CD8-positive, alpha-beta memory T cell (primary cell): ENCODE measurements at regions not wholly inside any gene's neighbourhood (a gene's known extent, or its start where the extent isn't known, plus 50 kb on each side); places are given as distances from the start of the nearest gene placed in this dataset.
A peak's percentile ranks its signal among the peaks of the same experiment; 100 is the strongest.

Source experiments
- CTCF ChIA-PET: fragments of 350-600 bp; sonication (Branson Sonifier 250); formaldehyde crosslinking; loops from one replicate; lab custom pipeline; 2021; ENCODE audit warnings: antibody characterized with exemption; lab: Charles Lee
- POLR2A ChIA-PET: fragments of 350-600 bp; sonication (Branson Sonifier 250); formaldehyde crosslinking; loops from one replicate; lab custom pipeline; 2021; ENCODE audit warnings: antibody characterized with exemption; lab: Charles Lee
- DNase-seq, 5 donors: peaks; one replicate each; pipeline versions ENCODE4 v3.0.0 to v3.0.0-alpha.2; 2020 to 2022; ENCODE audit warnings: mixed read lengths in 1 of 5
- H3K27ac ChIP-seq: one replicate; pipeline ENCODE4 v1.7.0; 2013; ENCODE audit warnings: low read depth, mild to moderate bottlenecking, low read length, moderate library complexity
- H3K27me3 ChIP-seq: 2 replicates; pipeline ENCODE4 v1.7.0; 2013; ENCODE audit warnings: low read length, mild to moderate bottlenecking; ENCODE audit not compliant: insufficient read depth, poor library complexity, severe bottlenecking
- H3K36me3 ChIP-seq: 2 replicates; pipeline ENCODE4 v1.7.0; 2013; ENCODE audit warnings: mild to moderate bottlenecking, low read length, moderate library complexity; ENCODE audit not compliant: insufficient read depth
- H3K4me1 ChIP-seq: 2 replicates; pipeline ENCODE4 v1.7.0; 2013; ENCODE audit warnings: mild to moderate bottlenecking, low read length, moderate library complexity; ENCODE audit not compliant: insufficient read depth
- H3K4me3 ChIP-seq: 2 replicates; pipeline ENCODE4 v1.7.0; 2013; ENCODE audit warnings: mild to moderate bottlenecking, low read length
- H3K9me3 ChIP-seq: 2 replicates; pipeline ENCODE4 v1.7.0; 2013; ENCODE audit warnings: mild to moderate bottlenecking, low read length
- H3K27ac Mint-ChIP-seq, 8 donors: one replicate each; pipeline ENCODE4 v1.8.0; 2020 to 2021; ENCODE audit warnings: mixed read lengths in 8 of 8, mild to moderate bottlenecking in 6 of 8, inconsistent platforms in 3 of 8, moderate library complexity in 3 of 8
- H3K27me3 Mint-ChIP-seq, 2 donors: one replicate each; pipeline ENCODE4 v1.8.0; 2020 to 2021; ENCODE audit warnings: mixed read lengths in 2 of 2, mild to moderate bottlenecking in 1 of 2, moderate library complexity in 1 of 2
- H3K36me3 Mint-ChIP-seq, 3 donors: one replicate each; pipeline ENCODE4 v1.8.0; 2020 to 2021; ENCODE audit warnings: mixed read lengths in 3 of 3, inconsistent platforms in 1 of 3, mild to moderate bottlenecking in 1 of 3
- H3K4me1 Mint-ChIP-seq, 3 donors: one replicate each; pipeline ENCODE4 v1.8.0; 2020 to 2021; ENCODE audit warnings: mixed read lengths in 3 of 3, inconsistent platforms in 1 of 3, mild to moderate bottlenecking in 1 of 3
- H3K4me3 Mint-ChIP-seq, 7 donors: one replicate each; pipeline ENCODE4 v1.8.0; 2020 to 2021; ENCODE audit warnings: mixed read lengths in 7 of 7, mild to moderate bottlenecking in 6 of 7, moderate library complexity in 4 of 7, inconsistent platforms in 2 of 7
- H3K9me3 Mint-ChIP-seq, 5 donors: one replicate each; pipeline ENCODE4 v1.8.0; 2020 to 2022; ENCODE audit warnings: mixed read lengths in 5 of 5, mild to moderate bottlenecking in 3 of 5, moderate library complexity in 2 of 5, inconsistent platforms in 1 of 5

GRCh38 chr2:217520356-217521010 lies 482.3 kb downstream of the TNS1 start:
- no peak for DNase-seq
- no peak overlapping the region for H3K4me3 Mint-ChIP-seq
- H3K27ac ChIP-seq = no peak overlapping the region
- H3K27me3 ChIP-seq = no peaks in the 10 kb centered on the region
- no peaks in the 10 kb centered on the region for H3K9me3 Mint-ChIP-seq
- ChIA-PET POLR2A (no interaction called here), CTCF (no interaction called here)
- no peaks in the 10 kb centered on the region for H3K36me3 Mint-ChIP-seq
- H3K9me3 ChIP-seq = no peaks in the 10 kb centered on the region
- H3K4me1 Mint-ChIP-seq = no peaks in the 10 kb centered on the region
- peaks cover 0 to under 1% of the 10 kb centered on the region in 2 donors for H3K27me3 Mint-ChIP-seq
- no peaks in the 10 kb centered on the region for H3K4me1 ChIP-seq
- no peaks in the 10 kb centered on the region for H3K36me3 ChIP-seq
- H3K27ac Mint-ChIP-seq = no peak overlapping the region
- H3K4me3 ChIP-seq = no peak overlapping the region

DNA sequence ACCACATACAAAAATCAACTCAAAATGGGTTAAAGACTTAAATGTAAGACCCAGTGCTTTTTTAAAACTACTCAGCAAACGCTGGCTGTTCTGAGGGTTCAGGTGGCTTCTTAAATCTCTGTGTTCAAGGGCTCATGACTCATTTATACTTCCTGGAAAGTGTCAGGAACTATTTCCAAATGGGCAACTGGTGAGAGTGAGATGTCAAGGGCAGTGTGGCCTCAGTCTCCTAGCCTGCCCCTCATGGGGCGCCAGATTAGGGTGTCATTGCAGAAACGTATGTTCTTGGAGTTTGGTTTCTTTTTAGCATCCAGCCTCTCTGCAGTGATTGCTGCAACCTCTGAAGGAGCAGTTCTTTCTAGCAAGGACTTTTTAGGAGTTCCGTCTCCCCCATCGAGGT lies 485.4 kb downstream of the TNS1 start:
- Mint-ChIP-seq H3K36me3 (no peaks in the 10 kb centered on the region), H3K9me3 (peaks cover 0 to 3% (median 0%) of the 10 kb centered on the region in 5 donors), H3K4me3 (no peak overlapping the region), H3K4me1 (no peaks in the 10 kb centered on the region), H3K27ac (no peak overlapping the region), H3K27me3 (peaks cover 0 to 2% of the 10 kb centered on the region in 2 donors)
- H3K27me3 ChIP-seq = no peaks in the 10 kb centered on the region
- no peaks in the 10 kb centered on the region for H3K36me3 ChIP-seq
- H3K4me3 ChIP-seq = no peak overlapping the region
- ChIA-PET CTCF (no interaction called here), POLR2A (no interaction called here)
- no peak for DNase-seq
- H3K9me3 ChIP-seq = no peaks in the 10 kb centered on the region
- H3K27ac ChIP-seq = no peak overlapping the region
- no peaks in the 10 kb centered on the region for H3K4me1 ChIP-seq

GRCh38 chr2:217515615-217516309 lies 487.0 kb downstream of the TNS1 start:
- CTCF ChIA-PET = no interaction called here
- Mint-ChIP-seq H3K4me1 (no peaks in the 10 kb centered on the region), H3K4me3 (no peak overlapping the region), H3K9me3 (peaks cover 0 to 3% (median 0%) of the 10 kb centered on the region in 5 donors), H3K27me3 (peaks cover 2 to 8% of the 10 kb centered on the region in 2 donors), H3K27ac (no peak overlapping the region), H3K36me3 (no peaks in the 10 kb centered on the region)
- H3K27me3 ChIP-seq = no peaks in the 10 kb centered on the region
- no peak for DNase-seq
- no peak overlapping the region for H3K27ac ChIP-seq
- no peaks in the 10 kb centered on the region for H3K9me3 ChIP-seq
- POLR2A ChIA-PET = no interaction called here
- no peaks in the 10 kb centered on the region for H3K4me1 ChIP-seq
- H3K36me3 ChIP-seq = no peaks in the 10 kb centered on the region
- no peak overlapping the region for H3K4me3 ChIP-seq

DNA sequence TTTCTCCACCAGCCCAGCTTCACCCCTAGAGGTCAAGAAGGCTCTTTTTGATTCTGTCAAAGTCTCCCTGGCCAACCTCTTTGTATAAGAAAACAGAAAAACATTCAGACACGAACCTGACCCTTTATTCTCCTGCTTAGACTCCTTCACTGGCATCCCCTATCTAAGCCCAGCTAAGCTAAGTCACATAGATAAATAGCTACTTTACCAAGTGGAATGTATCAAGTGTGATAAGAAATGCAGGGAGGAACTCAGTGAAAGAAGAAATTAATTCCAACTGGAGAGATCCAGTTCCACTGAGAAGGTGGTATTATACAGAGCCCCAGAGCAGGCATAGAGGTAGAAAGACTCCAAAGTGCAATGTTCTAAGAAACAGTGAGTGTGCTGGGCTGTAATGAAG lies 489.5 kb downstream of the TNS1 start:
- H3K27me3 ChIP-seq = no peaks in the 10 kb centered on the region
- H3K4me3 Mint-ChIP-seq = no peak overlapping the region
- H3K27me3 Mint-ChIP-seq = peaks cover 4 to 14% of the 10 kb centered on the region in 2 donors
- H3K4me1 Mint-ChIP-seq = no peaks in the 10 kb centered on the region
- no peaks in the 10 kb centered on the region for H3K36me3 Mint-ChIP-seq
- no peak overlapping the region for H3K4me3 ChIP-seq
- H3K27ac Mint-ChIP-seq = no peak overlapping the region
- no peak for DNase-seq
- no peaks in the 10 kb centered on the region for H3K4me1 ChIP-seq
- ChIA-PET POLR2A (no interaction called here), CTCF (no interaction called here)
- peaks cover 0 to 6% (median 0%) of the 10 kb centered on the region in 5 donors for H3K9me3 Mint-ChIP-seq
- no peaks in the 10 kb centered on the region for H3K9me3 ChIP-seq
- H3K27ac ChIP-seq = no peak overlapping the region
- no peaks in the 10 kb centered on the region for H3K36me3 ChIP-seq

DNA sequence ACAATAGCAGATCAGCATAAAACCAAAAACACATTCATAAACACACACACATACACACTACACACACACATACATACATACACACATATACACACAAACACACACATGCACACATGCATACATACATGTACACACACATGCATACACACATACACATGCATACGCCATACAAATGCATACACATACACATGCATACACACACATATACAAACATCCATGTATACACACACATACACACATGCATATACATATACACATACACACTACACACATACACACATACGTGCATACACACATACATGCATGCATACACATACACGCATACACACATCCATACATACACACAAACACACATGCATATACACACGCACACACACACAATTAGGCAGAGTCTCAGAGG lies 490.1 kb downstream of the TNS1 start:
- Mint-ChIP-seq H3K9me3 (peaks cover 0 to 6% (median 0%) of the 10 kb centered on the region in 5 donors), H3K4me1 (no peaks in the 10 kb centered on the region), H3K4me3 (no peak overlapping the region), H3K27me3 (peaks cover 6 to 16% of the 10 kb centered on the region in 2 donors), H3K27ac (no peak overlapping the region), H3K36me3 (no peaks in the 10 kb centered on the region)
- ChIA-PET POLR2A (no interaction called here), CTCF (no interaction called here)
- H3K4me3 ChIP-seq = no peak overlapping the region
- H3K27ac ChIP-seq = no peak overlapping the region
- no peaks in the 10 kb centered on the region for H3K9me3 ChIP-seq
- no peaks in the 10 kb centered on the region for H3K27me3 ChIP-seq
- no peaks in the 10 kb centered on the region for H3K36me3 ChIP-seq
- no peaks in the 10 kb centered on the region for H3K4me1 ChIP-seq
- no peak for DNase-seq

DNA sequence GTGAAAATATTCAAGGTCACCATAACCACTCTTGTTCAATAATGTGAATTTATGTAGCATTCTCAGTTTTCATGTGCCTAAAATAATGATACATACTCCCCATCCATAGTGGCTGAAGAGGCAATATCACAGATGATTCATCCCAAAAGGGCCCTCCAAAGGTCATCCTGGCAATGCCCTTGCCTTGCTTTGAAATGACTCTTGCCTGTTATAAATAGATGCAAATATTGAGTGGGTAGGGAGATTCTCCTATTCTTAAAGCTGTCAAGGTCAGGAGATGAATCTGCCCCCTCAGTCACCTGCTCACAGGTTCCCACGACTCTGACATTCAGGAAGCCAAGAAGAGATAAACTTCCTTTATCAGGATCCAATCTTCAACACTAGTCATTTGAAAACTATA lies 490.5 kb downstream of the TNS1 start:
- Histone ChIP-seq H3K27ac (no peak overlapping the region), H3K27me3 (no peaks in the 10 kb centered on the region), H3K36me3 (no peaks in the 10 kb centered on the region), H3K4me3 (no peak overlapping the region), H3K9me3 (no peaks in the 10 kb centered on the region), H3K4me1 (no peaks in the 10 kb centered on the region)
- DNase-seq = no peak
- CTCF ChIA-PET = no interaction called here
- peaks cover 0 to 6% (median 0%) of the 10 kb centered on the region in 5 donors for H3K9me3 Mint-ChIP-seq
- H3K4me1 Mint-ChIP-seq = no peaks in the 10 kb centered on the region
- no peak overlapping the region for H3K27ac Mint-ChIP-seq
- H3K4me3 Mint-ChIP-seq = no peak overlapping the region
- H3K36me3 Mint-ChIP-seq = no peaks in the 10 kb centered on the region
- POLR2A ChIA-PET = no interaction called here
- peaks cover 6 to 16% of the 10 kb centered on the region in 2 donors for H3K27me3 Mint-ChIP-seq

DNA sequence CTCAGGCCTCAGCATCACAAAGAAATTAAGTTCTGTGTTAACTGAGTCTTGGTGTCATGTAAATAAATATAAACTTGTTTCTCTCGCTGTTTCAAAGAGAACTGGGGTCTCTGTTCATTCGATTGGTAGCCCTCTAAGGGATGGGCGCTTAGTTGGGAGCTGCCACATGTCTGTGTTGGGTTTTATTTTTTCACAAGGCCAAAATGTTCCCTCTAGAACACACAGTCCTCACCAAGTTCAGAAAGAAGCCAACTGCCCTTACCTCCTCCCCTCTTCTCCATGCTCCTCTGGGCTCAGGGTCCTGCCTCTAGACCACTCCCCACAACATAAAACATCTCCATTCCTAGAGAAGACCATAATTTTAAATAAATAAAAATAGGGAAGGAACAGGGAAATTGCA lies 490.9 kb downstream of the TNS1 start:
- H3K9me3 ChIP-seq = no peaks in the 10 kb centered on the region
- Mint-ChIP-seq H3K9me3 (peaks cover 0 to 6% (median 0%) of the 10 kb centered on the region in 5 donors), H3K4me3 (no peak overlapping the region), H3K36me3 (no peaks in the 10 kb centered on the region), H3K27ac (no peak overlapping the region), H3K4me1 (no peaks in the 10 kb centered on the region), H3K27me3 (peaks cover 6 to 16% of the 10 kb centered on the region in 2 donors)
- ChIA-PET POLR2A (no interaction called here), CTCF (no interaction called here)
- no peaks in the 10 kb centered on the region for H3K36me3 ChIP-seq
- H3K4me3 ChIP-seq = no peak overlapping the region
- H3K27me3 ChIP-seq = no peaks in the 10 kb centered on the region
- H3K27ac ChIP-seq = no peak overlapping the region
- DNase-seq = no peak
- no peaks in the 10 kb centered on the region for H3K4me1 ChIP-seq

GRCh38 chr2:217510771-217511291 lies 492.0 kb downstream of the TNS1 start:
- no peak overlapping the region for H3K4me3 Mint-ChIP-seq
- ChIA-PET POLR2A (no interaction called here), CTCF (no interaction called here)
- H3K27me3 ChIP-seq = no peaks in the 10 kb centered on the region
- peaks cover 0 to 6% (median 0%) of the 10 kb centered on the region in 5 donors for H3K9me3 Mint-ChIP-seq
- H3K36me3 Mint-ChIP-seq = no peaks in the 10 kb centered on the region
- peak in 2 of 5 donors; percentile 8 to 33 for DNase-seq
- peaks cover 6 to 16% of the 10 kb centered on the region in 2 donors for H3K27me3 Mint-ChIP-seq
- H3K27ac ChIP-seq = no peak overlapping the region
- no peaks in the 10 kb centered on the region for H3K36me3 ChIP-seq
- no peak overlapping the region for H3K27ac Mint-ChIP-seq
- H3K4me1 ChIP-seq = no peaks in the 10 kb centered on the region
- H3K4me1 Mint-ChIP-seq = no peaks in the 10 kb centered on the region
- H3K4me3 ChIP-seq = no peak overlapping the region
- H3K9me3 ChIP-seq = no peaks in the 10 kb centered on the region
